H1 (cell line): ENCODE measurements at regions not wholly inside any gene's neighbourhood (a gene's known extent, or its start where the extent isn't known, plus 50 kb on each side); places are given as distances from the start of the nearest gene placed in this dataset.

Experiments
- MAX ChIP-seq: IDR thresholded peaks from 2 replicates; pipeline ENCODE4 v1.6.1; 2012; ENCODE audit warnings: inconsistent platforms
- POLR2A ChIP-seq, 2 experiments: IDR thresholded peaks; 1 replicate in 1 of 2; 2 replicates in 1 of 2; pipeline ENCODE4 v1.6.1; 2011; ENCODE audit warnings: low read depth in 2 of 2, low read length in 2 of 2, mild to moderate bottlenecking in 2 of 2; ENCODE audit errors: control extremely low read depth in 1 of 2
- POLR2AphosphoS5 ChIP-seq: IDR thresholded peaks from 2 replicates; pipeline ENCODE4 v1.6.1; 2011; ENCODE audit warnings: low read depth, low read length
- TF ChIP-seq, protein P1 (sequence below), 3 experiments: IDR thresholded peaks; 1 replicate in 2 of 3; 2 replicates in 1 of 3; pipeline versions ENCODE4 v1.5.1 to v1.6.1; 2011; ENCODE audit warnings: low read length in 3 of 3, mild to moderate bottlenecking in 3 of 3, inconsistent platforms in 2 of 3, low read depth in 1 of 3, moderate library complexity in 1 of 3; ENCODE audit not compliant: insufficient read depth in 1 of 3; ENCODE audit errors: control extremely low read depth in 1 of 3

- no peak for TF ChIP-seq POLR2AphosphoS5
- TF ChIP-seq MAX = no peak
- TF ChIP-seq, protein P1, sequence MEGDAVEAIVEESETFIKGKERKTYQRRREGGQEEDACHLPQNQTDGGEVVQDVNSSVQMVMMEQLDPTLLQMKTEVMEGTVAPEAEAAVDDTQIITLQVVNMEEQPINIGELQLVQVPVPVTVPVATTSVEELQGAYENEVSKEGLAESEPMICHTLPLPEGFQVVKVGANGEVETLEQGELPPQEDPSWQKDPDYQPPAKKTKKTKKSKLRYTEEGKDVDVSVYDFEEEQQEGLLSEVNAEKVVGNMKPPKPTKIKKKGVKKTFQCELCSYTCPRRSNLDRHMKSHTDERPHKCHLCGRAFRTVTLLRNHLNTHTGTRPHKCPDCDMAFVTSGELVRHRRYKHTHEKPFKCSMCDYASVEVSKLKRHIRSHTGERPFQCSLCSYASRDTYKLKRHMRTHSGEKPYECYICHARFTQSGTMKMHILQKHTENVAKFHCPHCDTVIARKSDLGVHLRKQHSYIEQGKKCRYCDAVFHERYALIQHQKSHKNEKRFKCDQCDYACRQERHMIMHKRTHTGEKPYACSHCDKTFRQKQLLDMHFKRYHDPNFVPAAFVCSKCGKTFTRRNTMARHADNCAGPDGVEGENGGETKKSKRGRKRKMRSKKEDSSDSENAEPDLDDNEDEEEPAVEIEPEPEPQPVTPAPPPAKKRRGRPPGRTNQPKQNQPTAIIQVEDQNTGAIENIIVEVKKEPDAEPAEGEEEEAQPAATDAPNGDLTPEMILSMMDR (IDR thresholded peaks at IDR 0.05; ENCODE audit: control extremely low read depth in 1 of 3, insufficient read depth in 1 of 3, low read depth in 1 of 3, low read length in 3 of 3) = no peak
- TF ChIP-seq POLR2A (IDR thresholded peaks at IDR 0.05; ENCODE audit: control extremely low read depth in 1 of 2, low read depth in 2 of 2, low read length in 2 of 2) = no peak
Measured at GRCh38 chr1:75672528-75673393, 51.7 kb upstream of the ACADM start.
